ENCODE measurements at regions not wholly inside any gene's neighbourhood (a gene's known extent, or its start where the extent isn't known, plus 50 kb on each side); places are given as distances from the start of the nearest gene placed in this dataset.

GRCh38 chr2:106037932-106038331 lies 156.2 kb downstream of the UXS1 start:
- no peaks in the 10 kb centered on the region for H3F3A ChIP-seq (ENCODE audit: low read depth)
- no peaks in the 10 kb centered on the region for H3K27me3 ChIP-seq (ENCODE audit: insufficient read depth, low read length, poor library complexity, severe bottlenecking)
- no peak overlapping the region for H3K4me2 ChIP-seq (ENCODE audit: low read depth, low read length, poor library complexity, severe bottlenecking)
- no peaks in the 10 kb centered on the region for H3K9me2 ChIP-seq (replicated peaks; ENCODE audit: low read depth, low read length)
- no peaks in the 10 kb centered on the region for H3K4me1 ChIP-seq (ENCODE audit: insufficient read depth, low read length, poor library complexity, severe bottlenecking)
- no peak overlapping the region for H3K4me3 ChIP-seq (ENCODE audit: low read length, poor library complexity, severe bottlenecking)
- H4K20me1 ChIP-seq (ENCODE audit: insufficient read depth, low read length, poor library complexity, severe bottlenecking), result no peaks in the 10 kb centered on the region
- no peak overlapping the region for H2AFZ ChIP-seq (ENCODE audit: low read length)
- H3K36me3 ChIP-seq (ENCODE audit: insufficient read depth, low read length), result no peaks in the 10 kb centered on the region
- no peak overlapping the region for H3K9ac ChIP-seq (ENCODE audit: low read depth, low read length, poor library complexity, severe bottlenecking)
- H3K79me2 ChIP-seq (ENCODE audit: insufficient read depth, low read length), result no peaks in the 10 kb centered on the region
- no peak for TF ChIP-seq CTCF (conservative IDR thresholded peaks at IDR 0.05; ENCODE audit: low read length)
- TF ChIP-seq EZH2phosphoT487 (IDR thresholded peaks at IDR 0.05; ENCODE audit: borderline replicate concordance), result no peak
- no peaks in the 10 kb centered on the region for H3K9me3 ChIP-seq (ENCODE audit: insufficient read depth, low read depth, low read length)

GRCh38 chr2:106037262-106037661 lies 156.8 kb downstream of the UXS1 start:
- Histone ChIP-seq H3K4me3 (ENCODE audit: low read length, poor library complexity, severe bottlenecking) (no peak overlapping the region), H3K4me2 (ENCODE audit: low read depth, low read length, poor library complexity, severe bottlenecking) (no peak overlapping the region), H3K9me2 (replicated peaks; ENCODE audit: low read depth, low read length) (no peaks in the 10 kb centered on the region), H3K79me2 (ENCODE audit: insufficient read depth, low read length) (no peaks in the 10 kb centered on the region), H2AFZ (ENCODE audit: low read length) (no peak overlapping the region), H3K4me1 (ENCODE audit: insufficient read depth, low read length, poor library complexity, severe bottlenecking) (no peaks in the 10 kb centered on the region), H3K36me3 (ENCODE audit: insufficient read depth, low read length) (no peaks in the 10 kb centered on the region), H3K9me3 (ENCODE audit: insufficient read depth, low read depth, low read length) (no peaks in the 10 kb centered on the region), H3K9ac (ENCODE audit: low read depth, low read length, poor library complexity, severe bottlenecking) (no peak overlapping the region), H3K27me3 (ENCODE audit: insufficient read depth, low read length, poor library complexity, severe bottlenecking) (no peaks in the 10 kb centered on the region), H4K20me1 (ENCODE audit: insufficient read depth, low read length, poor library complexity, severe bottlenecking) (no peaks in the 10 kb centered on the region), H3F3A (ENCODE audit: low read depth) (no peaks in the 10 kb centered on the region)
- TF ChIP-seq CTCF (conservative IDR thresholded peaks at IDR 0.05; ENCODE audit: low read length) (no peak), EZH2phosphoT487 (IDR thresholded peaks at IDR 0.05; ENCODE audit: borderline replicate concordance) (no peak)

DNA sequence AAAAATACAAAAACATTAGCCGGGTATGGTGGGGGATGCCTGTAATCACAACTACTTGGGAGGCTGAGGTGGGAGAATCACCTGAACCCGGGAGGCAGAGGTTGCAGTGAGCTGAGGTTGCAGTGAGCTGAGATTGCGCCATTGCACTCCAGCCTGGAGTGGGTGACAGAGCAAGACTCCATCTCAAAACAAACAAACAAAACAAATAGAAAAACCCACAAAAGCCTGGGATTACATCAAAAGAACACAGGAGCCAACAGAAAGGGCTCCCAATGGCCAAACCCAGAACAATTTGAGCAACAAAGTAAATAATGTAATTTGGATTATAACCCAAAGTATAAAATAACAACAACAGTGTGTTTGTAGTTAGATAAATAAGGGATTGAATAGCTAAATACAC lies 159.8 kb downstream of the UXS1 start:
- H3K9me3 ChIP-seq (ENCODE audit: insufficient read depth, low read depth, low read length), result no peaks in the 10 kb centered on the region
- H3K27me3 ChIP-seq (ENCODE audit: insufficient read depth, low read length, poor library complexity, severe bottlenecking), result no peaks in the 10 kb centered on the region
- H3K36me3 ChIP-seq (ENCODE audit: insufficient read depth, low read length), result no peaks in the 10 kb centered on the region
- H3K4me3 ChIP-seq (ENCODE audit: low read length, poor library complexity, severe bottlenecking), result no peak overlapping the region
- no peak overlapping the region for H3K4me2 ChIP-seq (ENCODE audit: low read depth, low read length, poor library complexity, severe bottlenecking)
- no peaks in the 10 kb centered on the region for H4K20me1 ChIP-seq (ENCODE audit: insufficient read depth, low read length, poor library complexity, severe bottlenecking)
- H3K79me2 ChIP-seq (ENCODE audit: insufficient read depth, low read length), result no peaks in the 10 kb centered on the region
- no peak overlapping the region for H3K9ac ChIP-seq (ENCODE audit: low read depth, low read length, poor library complexity, severe bottlenecking)
- H3F3A ChIP-seq (ENCODE audit: low read depth), result no peaks in the 10 kb centered on the region
- H3K4me1 ChIP-seq (ENCODE audit: insufficient read depth, low read length, poor library complexity, severe bottlenecking), result no peaks in the 10 kb centered on the region
- no peak for TF ChIP-seq CTCF (conservative IDR thresholded peaks at IDR 0.05; ENCODE audit: low read length)
- H2AFZ ChIP-seq (ENCODE audit: low read length), result no peak overlapping the region
- no peaks in the 10 kb centered on the region for H3K9me2 ChIP-seq (replicated peaks; ENCODE audit: low read depth, low read length)
